ENCODE measurements at regions not wholly inside any gene's neighbourhood (a gene's known extent, or its start where the extent isn't known, plus 50 kb on each side); places are given as distances from the start of the nearest gene placed in this dataset.
"Not testable (repeated sequence)": the region's sequence is repeated elsewhere in the genome, so short reads cannot be mapped to it uniquely, and the experiment has no call there.

DNA sequence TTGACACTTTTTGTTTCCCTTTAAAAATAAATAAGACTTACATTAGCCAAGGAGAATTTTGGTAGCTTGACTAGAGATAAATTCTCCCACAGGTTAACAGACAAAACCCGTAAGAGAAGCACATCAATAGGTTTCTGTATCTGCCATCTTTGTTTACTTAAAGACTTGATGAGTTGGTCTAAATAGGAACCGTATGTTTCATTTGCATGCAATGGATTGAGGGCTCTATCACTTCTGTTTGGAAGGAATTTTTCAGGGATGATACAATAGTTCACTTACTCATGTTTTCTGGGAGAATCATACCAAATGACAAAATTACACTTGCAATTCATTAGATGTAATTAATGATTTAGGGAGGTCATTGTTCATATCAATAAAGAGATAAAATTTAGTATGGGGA lies 631.5 kb upstream of the NR2F2 start:
- H3K4ac ChIP-seq (ENCODE audit: low read depth, low read length) = no peak overlapping the region
- WGBS (ENCODE audit: extremely low coverage, insufficient coverage, insufficient read length) = no CpG with 5 or more reads among the region's 2 CpGs

DNA sequence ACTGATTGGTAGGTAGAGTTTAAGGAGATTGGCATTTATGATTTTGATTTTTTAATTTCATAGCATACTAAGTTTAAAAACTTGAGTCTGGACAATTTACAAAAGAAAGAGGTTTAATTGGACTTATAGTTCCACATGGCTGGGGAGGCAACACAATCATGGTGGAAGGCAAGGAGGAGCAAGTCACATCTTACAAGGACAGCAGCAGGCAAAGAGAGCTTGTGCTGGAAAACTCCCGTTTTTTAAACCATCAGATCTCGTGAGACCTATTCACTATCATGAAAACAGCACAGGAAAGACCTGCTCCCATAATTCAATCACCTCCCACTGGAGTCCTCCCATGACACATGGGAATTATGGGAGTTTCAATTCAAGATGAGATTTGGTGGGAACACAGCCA lies 630.9 kb upstream of the NR2F2 start:
- Histone ChIP-seq H3K4me1 (ENCODE audit: control insufficient read depth in 1 of 2, insufficient read depth in 2 of 2, low read length in 2 of 2) (no peaks in the 10 kb centered on the region), H4K8ac (ENCODE audit: low read depth, low read length) (no peak overlapping the region), H2BK120ac (ENCODE audit: insufficient read depth, low read length, poor library complexity) (no peak overlapping the region), H3K27ac (ENCODE audit: low read depth, low read length) (no peak overlapping the region), H3K27me3 (ENCODE audit: insufficient read depth, low read length) (no peaks in the 10 kb centered on the region), H3K14ac (ENCODE audit: low read length) (no peak overlapping the region), H3K4me3 (ENCODE audit: low read depth, low read length) (no peak overlapping the region), H3K4ac (ENCODE audit: low read depth, low read length) (no peak overlapping the region), H2BK12ac (ENCODE audit: low read length) (no peak overlapping the region), H2BK5ac (ENCODE audit: low read depth, low read length, poor library complexity) (no peak overlapping the region), H2AK5ac (ENCODE audit: low read length) (no peak overlapping the region), H3K18ac (ENCODE audit: low read length) (no peak overlapping the region), H3K79me2 (ENCODE audit: control insufficient read depth, insufficient read depth, low read length, poor library complexity) (no peaks in the 10 kb centered on the region), H2AFZ (ENCODE audit: insufficient read depth, low read length, poor library complexity) (no peak overlapping the region), H3K9ac (ENCODE audit: low read length) (no peak overlapping the region), H4K91ac (ENCODE audit: low read depth, low read length) (no peak overlapping the region), H3K36me3 (ENCODE audit: control insufficient read depth in 1 of 2, insufficient read depth in 2 of 2, low read length in 2 of 2) (no peaks in the 10 kb centered on the region), H3K23ac (ENCODE audit: low read length) (no peak overlapping the region), H3K79me1 (ENCODE audit: low read length) (no peaks in the 10 kb centered on the region), H3K9me3 (ENCODE audit: insufficient read depth, low read depth, low read length) (peaks cover 7% of the 10 kb centered on the region), H4K12ac (ENCODE audit: low read depth, low read length) (no peak overlapping the region), H3K4me2 (ENCODE audit: low read length) (no peak overlapping the region)
- no CpG with 5 or more reads among the region's 2 CpGs for WGBS (ENCODE audit: extremely low coverage, insufficient coverage, insufficient read length)
- no peak for DNase-seq

More for the DNA sequence above, 631.5 kb upstream of the NR2F2 start:
- Histone ChIP-seq H2BK120ac (ENCODE audit: insufficient read depth, low read length, poor library complexity) (no peak overlapping the region), H3K18ac (ENCODE audit: low read length) (no peak overlapping the region), H2BK12ac (ENCODE audit: low read length) (no peak overlapping the region), H3K23ac (ENCODE audit: low read length) (no peak overlapping the region), H3K4me2 (ENCODE audit: low read length) (no peak overlapping the region), H4K8ac (ENCODE audit: low read depth, low read length) (no peak overlapping the region), H3K4me1 (ENCODE audit: control insufficient read depth in 1 of 2, insufficient read depth in 2 of 2, low read length in 2 of 2) (no peaks in the 10 kb centered on the region), H3K79me2 (ENCODE audit: control insufficient read depth, insufficient read depth, low read length, poor library complexity) (no peaks in the 10 kb centered on the region), H3K4me3 (ENCODE audit: low read depth, low read length) (no peak overlapping the region), H2AFZ (ENCODE audit: insufficient read depth, low read length, poor library complexity) (no peak overlapping the region), H3K79me1 (ENCODE audit: low read length) (no peaks in the 10 kb centered on the region), H3K9me3 (ENCODE audit: insufficient read depth, low read depth, low read length) (peaks cover 7% of the 10 kb centered on the region), H4K12ac (ENCODE audit: low read depth, low read length) (no peak overlapping the region), H3K9ac (ENCODE audit: low read length) (no peak overlapping the region), H4K91ac (ENCODE audit: low read depth, low read length) (no peak overlapping the region), H2AK5ac (ENCODE audit: low read length) (no peak overlapping the region), H3K27me3 (ENCODE audit: insufficient read depth, low read length) (no peaks in the 10 kb centered on the region), H3K14ac (ENCODE audit: low read length) (no peak overlapping the region), H3K36me3 (ENCODE audit: control insufficient read depth in 1 of 2, insufficient read depth in 2 of 2, low read length in 2 of 2) (no peaks in the 10 kb centered on the region), H3K27ac (ENCODE audit: low read depth, low read length) (no peak overlapping the region), H2BK5ac (ENCODE audit: low read depth, low read length, poor library complexity) (no peak overlapping the region)
- no peak for DNase-seq

DNA sequence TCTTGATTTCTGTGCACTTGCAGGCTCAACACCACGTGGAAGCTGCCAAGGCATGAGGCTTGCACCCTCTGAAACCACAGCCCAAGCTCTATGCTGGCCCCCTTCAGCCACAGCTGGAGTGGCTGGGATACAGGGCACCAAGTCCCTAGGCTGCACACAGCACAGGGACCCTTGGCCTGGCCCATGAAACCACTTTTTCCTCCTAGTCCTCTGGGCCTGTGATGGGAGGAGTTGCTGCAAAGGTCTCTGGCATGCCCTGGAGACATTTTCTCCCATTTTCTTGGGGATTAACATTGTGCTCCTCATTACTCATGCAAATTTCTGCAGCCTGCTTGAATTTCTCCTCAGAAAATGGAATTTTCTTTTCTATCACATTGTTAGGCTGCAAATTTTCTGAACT lies 629.8 kb upstream of the NR2F2 start:
- H3K4ac ChIP-seq (ENCODE audit: low read depth, low read length); DNase-seq; H2BK5ac ChIP-seq (ENCODE audit: low read depth, low read length, poor library complexity); H3K4me2 ChIP-seq (ENCODE audit: low read length); H2AFZ ChIP-seq (ENCODE audit: insufficient read depth, low read length, poor library complexity); H2AK5ac ChIP-seq (ENCODE audit: low read length); H3K79me1 ChIP-seq (ENCODE audit: low read length); H2BK12ac ChIP-seq (ENCODE audit: low read length); H2BK120ac ChIP-seq (ENCODE audit: insufficient read depth, low read length, poor library complexity); H3K4me3 ChIP-seq (ENCODE audit: low read depth, low read length); H3K4me1 ChIP-seq (ENCODE audit: control insufficient read depth in 1 of 2, insufficient read depth in 2 of 2, low read length in 2 of 2); H3K9ac ChIP-seq (ENCODE audit: low read length); H4K91ac ChIP-seq (ENCODE audit: low read depth, low read length); H3K36me3 ChIP-seq (ENCODE audit: control insufficient read depth in 1 of 2, insufficient read depth in 2 of 2, low read length in 2 of 2); H3K14ac ChIP-seq (ENCODE audit: low read length); H3K27me3 ChIP-seq (ENCODE audit: insufficient read depth, low read length); H3K9me3 ChIP-seq (ENCODE audit: insufficient read depth, low read depth, low read length); H3K27ac ChIP-seq (ENCODE audit: low read depth, low read length); H4K12ac ChIP-seq (ENCODE audit: low read depth, low read length); H3K79me2 ChIP-seq (ENCODE audit: control insufficient read depth, insufficient read depth, low read length, poor library complexity); H3K18ac ChIP-seq (ENCODE audit: low read length); H4K8ac ChIP-seq (ENCODE audit: low read depth, low read length); H3K23ac ChIP-seq (ENCODE audit: low read length): not testable (repeated sequence)
- WGBS (ENCODE audit: extremely low coverage, insufficient coverage, insufficient read length) = no CpG with 5 or more reads among the region's 1 CpG

DNA sequence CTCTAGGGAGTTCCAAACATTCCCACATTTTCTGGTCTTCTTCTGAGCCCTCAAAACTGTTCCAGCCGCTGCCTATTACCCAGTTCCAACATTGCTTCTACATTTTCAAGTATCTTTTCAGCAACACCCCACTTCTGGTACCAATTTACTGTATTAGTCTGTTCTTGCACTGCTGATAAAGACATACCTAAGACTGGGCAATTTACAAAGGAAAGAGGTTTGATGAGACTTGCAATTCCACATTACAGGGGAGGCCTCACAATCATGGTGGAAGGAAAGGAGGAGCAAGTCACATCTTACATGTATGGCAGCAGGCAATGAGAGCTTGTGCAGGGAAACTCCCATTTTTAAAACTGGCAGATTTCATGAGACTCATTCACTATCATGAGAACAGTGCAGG lies 629.1 kb upstream of the NR2F2 start:
- Histone ChIP-seq H2BK120ac (ENCODE audit: insufficient read depth, low read length, poor library complexity) (no peak overlapping the region), H3K4ac (ENCODE audit: low read depth, low read length) (no peak overlapping the region), H3K4me1 (ENCODE audit: control insufficient read depth in 1 of 2, insufficient read depth in 2 of 2, low read length in 2 of 2) (no peaks in the 10 kb centered on the region), H4K12ac (ENCODE audit: low read depth, low read length) (no peak overlapping the region), H3K79me1 (ENCODE audit: low read length) (no peaks in the 10 kb centered on the region), H4K8ac (ENCODE audit: low read depth, low read length) (no peak overlapping the region), H3K36me3 (ENCODE audit: control insufficient read depth in 1 of 2, insufficient read depth in 2 of 2, low read length in 2 of 2) (no peaks in the 10 kb centered on the region), H2AFZ (ENCODE audit: insufficient read depth, low read length, poor library complexity) (no peak overlapping the region), H3K79me2 (ENCODE audit: control insufficient read depth, insufficient read depth, low read length, poor library complexity) (no peaks in the 10 kb centered on the region), H3K23ac (ENCODE audit: low read length) (no peak overlapping the region), H3K9ac (ENCODE audit: low read length) (no peak overlapping the region), H2AK5ac (ENCODE audit: low read length) (no peak overlapping the region), H3K18ac (ENCODE audit: low read length) (no peak overlapping the region), H4K91ac (ENCODE audit: low read depth, low read length) (no peak overlapping the region), H3K27ac (ENCODE audit: low read depth, low read length) (no peak overlapping the region), H3K4me2 (ENCODE audit: low read length) (no peak overlapping the region), H2BK5ac (ENCODE audit: low read depth, low read length, poor library complexity) (no peak overlapping the region), H2BK12ac (ENCODE audit: low read length) (no peak overlapping the region), H3K27me3 (ENCODE audit: insufficient read depth, low read length) (no peaks in the 10 kb centered on the region), H3K9me3 (ENCODE audit: insufficient read depth, low read depth, low read length) (peaks cover 5% of the 10 kb centered on the region), H3K14ac (ENCODE audit: low read length) (no peak overlapping the region), H3K4me3 (ENCODE audit: low read depth, low read length) (no peak overlapping the region)
- no CpG with 5 or more reads among the region's 1 CpG for WGBS (ENCODE audit: extremely low coverage, insufficient coverage, insufficient read length)
- DNase-seq = no peak

All from trophoblast cell (in vitro differentiated cells and primary cell).